GM13977 (cell line): ENCODE measurements at regions not wholly inside any gene's neighbourhood (a gene's known extent, or its start where the extent isn't known, plus 50 kb on each side); places are given as distances from the start of the nearest gene placed in this dataset.

Experiments used
- DNase-seq: peaks from one replicate; pipeline ENCODE4 v3.0.0; 2012; ENCODE audit warnings: low spot score
- in situ Hi-C: fragments of 300-500 bp; cut with MboI; formaldehyde crosslinking; loops from one replicate; pipeline ENCODE4 v1.12.0; 2022; ENCODE audit warnings: low sequenced_read_pairs, low pct_unique_long_range_greater_than_20kb, mixed read lengths, inconsistent platforms; ENCODE audit not compliant: unreplicated experiment
- TF ChIP-seq, protein P1 (sequence below): IDR thresholded peaks from 2 replicates; pipeline ENCODE4 v1.5.1; 2012; ENCODE audit warnings: mild to moderate bottlenecking, control low read depth; ENCODE audit not compliant: insufficient read depth; ENCODE audit errors: extremely low read depth, missing control alignments

GRCh38 chrX:8364369-8365141 is 100.1 kb upstream of the VCX3B start:
- in situ Hi-C loops: no loop called here
- DNase-seq: peak; percentile 8
- TF ChIP-seq, protein P1, sequence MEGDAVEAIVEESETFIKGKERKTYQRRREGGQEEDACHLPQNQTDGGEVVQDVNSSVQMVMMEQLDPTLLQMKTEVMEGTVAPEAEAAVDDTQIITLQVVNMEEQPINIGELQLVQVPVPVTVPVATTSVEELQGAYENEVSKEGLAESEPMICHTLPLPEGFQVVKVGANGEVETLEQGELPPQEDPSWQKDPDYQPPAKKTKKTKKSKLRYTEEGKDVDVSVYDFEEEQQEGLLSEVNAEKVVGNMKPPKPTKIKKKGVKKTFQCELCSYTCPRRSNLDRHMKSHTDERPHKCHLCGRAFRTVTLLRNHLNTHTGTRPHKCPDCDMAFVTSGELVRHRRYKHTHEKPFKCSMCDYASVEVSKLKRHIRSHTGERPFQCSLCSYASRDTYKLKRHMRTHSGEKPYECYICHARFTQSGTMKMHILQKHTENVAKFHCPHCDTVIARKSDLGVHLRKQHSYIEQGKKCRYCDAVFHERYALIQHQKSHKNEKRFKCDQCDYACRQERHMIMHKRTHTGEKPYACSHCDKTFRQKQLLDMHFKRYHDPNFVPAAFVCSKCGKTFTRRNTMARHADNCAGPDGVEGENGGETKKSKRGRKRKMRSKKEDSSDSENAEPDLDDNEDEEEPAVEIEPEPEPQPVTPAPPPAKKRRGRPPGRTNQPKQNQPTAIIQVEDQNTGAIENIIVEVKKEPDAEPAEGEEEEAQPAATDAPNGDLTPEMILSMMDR: no peak

- in situ Hi-C loops: no loop called here
Measured at GRCh38 chrX:8366481-8366880, 98.1 kb upstream of the VCX3B start.

DNA sequence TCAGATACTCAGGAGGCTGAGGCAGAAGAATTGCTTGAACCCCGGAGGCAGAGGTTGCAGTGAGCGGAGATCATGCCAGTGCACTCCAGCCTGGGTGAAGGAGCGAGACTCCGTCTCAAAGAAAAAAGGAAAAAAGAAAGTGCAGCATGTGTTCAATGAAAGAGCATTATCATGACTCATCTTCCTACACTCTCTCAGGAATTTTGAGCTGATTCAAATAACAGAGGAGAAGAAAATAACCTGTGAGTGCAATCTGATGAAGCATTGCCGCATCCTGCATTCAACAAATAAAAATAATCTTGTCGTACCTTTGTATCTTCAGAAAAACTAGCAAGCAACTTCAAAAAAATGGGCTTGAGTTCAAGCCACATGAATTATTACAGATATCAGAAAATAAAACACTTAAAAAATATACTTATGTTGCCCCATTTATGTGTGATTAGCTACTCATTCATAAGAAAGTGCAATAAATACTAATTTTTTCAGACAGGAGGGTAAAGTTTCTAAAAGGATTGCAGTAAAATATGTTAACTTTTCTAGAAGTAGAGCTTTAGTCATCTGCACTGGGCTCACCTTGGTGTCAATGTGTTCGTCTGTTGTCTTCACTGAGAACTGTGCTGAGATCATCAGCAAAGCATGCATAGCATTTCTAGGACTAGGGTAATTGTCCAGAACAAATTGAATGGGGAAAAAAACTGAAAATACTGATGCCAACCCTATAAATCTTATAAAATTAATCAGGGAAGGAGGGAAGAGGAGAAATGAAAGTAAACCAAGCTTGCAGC is 90.4 kb upstream of the VCX3B start:
- TF ChIP-seq, protein P1: no peak
- no peak for DNase-seq
- in situ Hi-C loops: no loop called here

More at GRCh38 chrX:8366481-8366880, 98.1 kb upstream of the VCX3B start:
- no peak for DNase-seq
- TF ChIP-seq, protein P1: no peak

- in situ Hi-C loops: no loop called here
- TF ChIP-seq, protein P1: no peak
- DNase-seq: no peak
Measured at GRCh38 chrX:8377041-8377440, 87.6 kb upstream of the VCX3B start.

DNA sequence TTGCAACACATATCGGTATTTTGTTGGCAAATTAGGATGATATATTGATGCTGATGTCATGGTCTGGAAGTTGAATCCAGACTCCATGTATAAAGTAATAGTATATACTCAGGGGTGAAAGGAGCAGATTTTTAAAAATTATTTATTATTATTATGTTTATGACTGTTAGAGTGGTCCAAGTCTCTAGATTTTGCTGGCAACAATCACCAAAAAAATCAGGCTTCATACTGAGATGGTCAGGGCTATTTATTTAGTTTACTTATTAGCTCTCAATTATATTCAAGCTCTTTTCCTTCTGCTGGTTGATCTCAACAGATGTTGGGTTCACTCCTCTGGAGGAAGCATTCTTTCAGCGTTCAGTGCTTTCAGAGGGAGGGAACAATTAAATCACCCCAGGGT is 73.9 kb upstream of the VCX3B start:
- no peak for DNase-seq
- in situ Hi-C loops: no loop called here
- TF ChIP-seq, protein P1: no peak

GRCh38 chrX:8403988-8404387 is 60.6 kb upstream of the VCX3B start:
- TF ChIP-seq, protein P1: no peak
- in situ Hi-C loops: no loop called here
- DNase-seq: no peak
